GM23338 (cell line): ENCODE measurements at regions not wholly inside any gene's neighbourhood (a gene's known extent, or its start where the extent isn't known, plus 50 kb on each side); places are given as distances from the start of the nearest gene placed in this dataset.

Experiments
- ATAC-seq: fragments of 200-7000 bp; cut with Tn5 transposase; 3 replicates; pipeline ENCODE4 v1.9.1; 2020
- DNase-seq: peaks from one replicate; pipeline ENCODE4 v3.0.0-alpha.2; 2015; ENCODE audit warnings: low spot score
- H2AFZ ChIP-seq: fragments of 200-600 bp; sonication (generic); 2 replicates; pipeline ENCODE4 v1.8.0; 2016; ENCODE audit warnings: antibody characterized with exemption, mild to moderate bottlenecking, moderate library complexity
- H3F3A ChIP-seq: fragments of 200-600 bp; sonication (generic); replicated peaks from 2 replicates; pipeline ENCODE4 v1.8.0; 2017; ENCODE audit warnings: antibody characterized with exemption, mixed run types, low read depth
- H3K27ac ChIP-seq: fragments of 200-600 bp; sonication (generic); 2 replicates; pipeline ENCODE4 v1.6.1; 2016; ENCODE audit warnings: low read depth
- H3K27me3 ChIP-seq: fragments of 200-600 bp; sonication (generic); 2 replicates; pipeline ENCODE4 v1.8.0; 2016; ENCODE audit warnings: mild to moderate bottlenecking, mixed run types, moderate library complexity; ENCODE audit not compliant: insufficient read depth
- H3K36me3 ChIP-seq: fragments of 200-600 bp; sonication (generic); 2 replicates; pipeline ENCODE4 v1.8.0; 2016; ENCODE audit warnings: mild to moderate bottlenecking; ENCODE audit not compliant: insufficient read depth
- H3K4me1 ChIP-seq: fragments of 200-600 bp; sonication (generic); 2 replicates; pipeline ENCODE4 v1.8.0; 2016; ENCODE audit warnings: mild to moderate bottlenecking, moderate library complexity; ENCODE audit not compliant: insufficient read depth
- H3K4me2 ChIP-seq: fragments of 200-600 bp; sonication (generic); 2 replicates; pipeline ENCODE4 v1.7.1; 2017; ENCODE audit warnings: mixed run types
- H3K4me3 ChIP-seq: fragments of 200-600 bp; sonication (generic); 2 replicates; pipeline ENCODE4 v1.6.1; 2016; ENCODE audit warnings: mixed run types
- H3K79me2 ChIP-seq: fragments of 200-600 bp; sonication (generic); replicated peaks from 2 replicates; pipeline ENCODE4 v1.8.0; 2017; ENCODE audit warnings: mild to moderate bottlenecking; ENCODE audit not compliant: insufficient read depth
- H3K9me2 ChIP-seq: fragments of 200-600 bp; sonication (generic); 2 replicates; pipeline ENCODE4 v1.8.0; 2017; ENCODE audit not compliant: insufficient read depth
- H4K20me1 ChIP-seq: fragments of 200-600 bp; sonication (generic); replicated peaks from 2 replicates; pipeline ENCODE4 v1.8.0; 2017; ENCODE audit warnings: mild to moderate bottlenecking; ENCODE audit not compliant: insufficient read depth
- H3K27ac Mint-ChIP-seq: 2 replicates; pipeline ENCODE4 v1.8.0; 2020; ENCODE audit warnings: inconsistent platforms, mild to moderate bottlenecking, moderate library complexity, mixed read lengths
- H3K27me3 Mint-ChIP-seq: 3 replicates; pipeline ENCODE4 v1.8.0; 2022; ENCODE audit warnings: low read depth, mild to moderate bottlenecking, moderate library complexity, mixed read lengths, inconsistent platforms; ENCODE audit not compliant: insufficient read depth, poor library complexity
- H3K36me3 Mint-ChIP-seq: 3 replicates; pipeline ENCODE4 v1.8.0; 2021; ENCODE audit warnings: low read depth, mild to moderate bottlenecking, inconsistent platforms, moderate library complexity, mixed read lengths
- H3K4me1 Mint-ChIP-seq: 3 replicates; pipeline ENCODE4 v1.8.0; 2020; ENCODE audit warnings: mild to moderate bottlenecking, inconsistent platforms, mixed read lengths
- H3K4me3 Mint-ChIP-seq: 3 replicates; pipeline ENCODE4 v1.8.0; 2021; ENCODE audit warnings: moderate library complexity, mild to moderate bottlenecking, inconsistent platforms, mixed read lengths
- H3K9me3 Mint-ChIP-seq: 3 replicates; pipeline ENCODE4 v1.8.0; 2020; ENCODE audit warnings: moderate library complexity, mild to moderate bottlenecking, inconsistent platforms, mixed read lengths
- EZH2phosphoT487 ChIP-seq: fragments of 200-600 bp; sonication (generic); IDR thresholded peaks from one replicate; pipeline ENCODE4 v1.8.1; 2018; ENCODE audit warnings: antibody characterized with exemption; ENCODE audit not compliant: unreplicated experiment
- JUNB ChIP-seq: IDR thresholded peaks from one replicate; pipeline ENCODE4 v1.6.1; 2016; ENCODE audit warnings: antibody characterized with exemption; ENCODE audit not compliant: unreplicated experiment
- NANOG ChIP-seq: IDR thresholded peaks from 2 replicates; pipeline ENCODE4 v1.6.1; 2016; ENCODE audit warnings: antibody characterized with exemption, borderline replicate concordance
- POLR2AphosphoS5 ChIP-seq: IDR thresholded peaks from 2 replicates; pipeline ENCODE4 v1.6.1; 2016; ENCODE audit warnings: antibody characterized with exemption, low read depth
- REST ChIP-seq: IDR thresholded peaks from one replicate; pipeline ENCODE4 v1.6.1; 2018; ENCODE audit warnings: antibody characterized with exemption; ENCODE audit not compliant: unreplicated experiment
- STAT1 ChIP-seq: IDR thresholded peaks from one replicate; pipeline ENCODE4 v1.6.1; 2016; ENCODE audit warnings: antibody characterized with exemption; ENCODE audit not compliant: unreplicated experiment
- ZNF114 ChIP-seq: fragments of 250-450 bp; sonication (Bioruptor Pico); IDR thresholded peaks from 2 replicates; pipeline ENCODE4 v1.5.0; 2020; ENCODE audit warnings: mild to moderate bottlenecking, moderate library complexity
- ZNF331 ChIP-seq: fragments of 250-450 bp; sonication (Bioruptor Pico); IDR thresholded peaks from 2 replicates; pipeline ENCODE4 v1.5.0; 2020; ENCODE audit warnings: low read depth, mild to moderate bottlenecking, moderate library complexity

DNA sequence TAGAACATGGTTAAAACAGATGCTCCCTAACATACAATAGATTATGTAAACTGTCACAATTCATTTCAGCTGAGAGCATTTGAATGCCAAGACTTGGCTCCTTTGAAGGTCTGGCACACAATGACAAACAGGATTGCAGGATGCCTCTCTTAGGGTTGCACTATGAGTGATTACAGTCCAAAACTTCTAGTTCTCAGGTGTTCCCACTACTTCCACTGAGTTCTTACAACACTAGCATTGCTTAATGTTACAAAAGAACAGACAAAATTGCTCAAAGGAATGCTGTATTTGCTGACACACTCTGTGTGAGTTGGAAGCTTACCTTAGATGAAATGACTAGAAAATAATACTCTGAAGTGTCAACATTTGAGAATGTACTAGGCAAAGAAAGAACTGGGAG is 2413.8 kb upstream of the RAG2 start:
- H2AFZ ChIP-seq: no peak overlapping the region
- no peaks in the 10 kb centered on the region for H3K36me3 ChIP-seq
- Mint-ChIP-seq H3K4me1 (no peaks in the 10 kb centered on the region), H3K36me3 (peaks cover 4% of the 10 kb centered on the region; the same call in 2 of the 3 replicates), H3K27ac (no peak overlapping the region), H3K4me3 (no peak overlapping the region), H3K27me3 (peaks cover 1% of the 10 kb centered on the region), H3K9me3 (peaks cover 17% of the 10 kb centered on the region)
- no peaks in the 10 kb centered on the region for H3K9me2 ChIP-seq
- DNase-seq (no peak), ATAC-seq (no peak)
- H3K4me1 ChIP-seq: no peaks in the 10 kb centered on the region
- no peak overlapping the region for H3K27ac ChIP-seq
- no peak overlapping the region for H3K4me2 ChIP-seq
- TF ChIP-seq POLR2AphosphoS5 (no peak), EZH2phosphoT487 (no peak), ZNF331 (CRISPR knock-in tag) (no peak), NANOG (no peak), REST (no peak), STAT1 (no peak), ZNF114 (CRISPR knock-in tag) (no peak)
- H3F3A ChIP-seq: no peaks in the 10 kb centered on the region
- no peaks in the 10 kb centered on the region for H4K20me1 ChIP-seq
- no peaks in the 10 kb centered on the region for H3K79me2 ChIP-seq
- no peaks in the 10 kb centered on the region for H3K27me3 ChIP-seq
- no peak overlapping the region for H3K4me3 ChIP-seq

DNA sequence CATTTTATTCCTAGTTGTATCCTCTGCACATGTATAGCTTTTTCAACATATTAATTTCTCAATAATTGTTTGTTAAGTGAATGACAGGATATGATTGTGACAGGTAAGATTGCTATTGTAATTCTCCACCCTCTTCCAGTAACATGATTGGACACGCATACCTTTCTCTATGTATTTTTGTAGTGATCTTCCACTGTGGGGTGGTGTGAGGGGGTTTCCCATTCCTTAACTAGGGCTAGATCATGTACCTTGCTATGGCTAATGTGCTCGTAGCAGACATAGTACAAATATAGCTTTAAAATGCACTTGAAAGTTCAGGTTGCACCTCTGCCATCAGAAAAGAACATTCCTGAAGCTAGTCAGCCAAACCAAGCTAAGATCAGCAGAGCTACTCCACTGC is 2392.8 kb upstream of the RAG2 start:
- Mint-ChIP-seq H3K36me3 (0 out of 3 replicates have a peak, but pooled peaks cover under 1% of the 10 kb centered on the region), H3K9me3 (peaks cover 5% of the 10 kb centered on the region; the same call in 2 of the 3 replicates), H3K4me3 (no peak overlapping the region), H3K27me3 (peaks cover 2% of the 10 kb centered on the region), H3K4me1 (no peaks in the 10 kb centered on the region), H3K27ac (no peak overlapping the region)
- Histone ChIP-seq H4K20me1 (no peaks in the 10 kb centered on the region), H3K79me2 (no peaks in the 10 kb centered on the region), H3F3A (no peaks in the 10 kb centered on the region), H3K4me1 (no peaks in the 10 kb centered on the region), H3K9me2 (no peaks in the 10 kb centered on the region), H3K27ac (no peak overlapping the region), H3K27me3 (no peaks in the 10 kb centered on the region), H3K4me3 (no peak overlapping the region), H3K4me2 (no peak overlapping the region), H2AFZ (no peak overlapping the region), H3K36me3 (no peaks in the 10 kb centered on the region)
- DNase-seq (no peak), ATAC-seq (no peak)
- TF ChIP-seq NANOG: no peak

- Histone ChIP-seq H3K27ac (no peak overlapping the region), H3K27me3 (no peaks in the 10 kb centered on the region), H4K20me1 (no peaks in the 10 kb centered on the region), H3K4me2 (no peak overlapping the region), H3K4me1 (no peaks in the 10 kb centered on the region), H3K79me2 (no peaks in the 10 kb centered on the region), H2AFZ (no peak overlapping the region), H3K36me3 (no peaks in the 10 kb centered on the region), H3K9me2 (no peaks in the 10 kb centered on the region), H3K4me3 (no peak overlapping the region), H3F3A (no peaks in the 10 kb centered on the region)
- Mint-ChIP-seq H3K9me3 (peaks cover 10% of the 10 kb centered on the region; the same call in 2 of the 3 replicates), H3K4me3 (no peak overlapping the region), H3K27ac (no peak overlapping the region), H3K4me1 (no peaks in the 10 kb centered on the region), H3K36me3 (peaks cover 5% of the 10 kb centered on the region; the same call in 1 of the 3 replicates), H3K27me3 (peaks cover 4% of the 10 kb centered on the region)
- DNase-seq: no peak
- no peak for TF ChIP-seq NANOG
- no peak for TF ChIP-seq JUNB
- no peak for ATAC-seq
Observed at GRCh38 chr11:38990139-38990538, 2392.1 kb upstream of the RAG2 start.
